T-cell (primary cell): ENCODE measurements at regions not wholly inside any gene's neighbourhood (a gene's known extent, or its start where the extent isn't known, plus 50 kb on each side); places are given as distances from the start of the nearest gene placed in this dataset.
"Not testable (repeated sequence)": the region's sequence is repeated elsewhere in the genome, so short reads cannot be mapped to it uniquely, and the experiment has no call there.

ENCODE experiments used
- ATAC-seq, 4 experiments: fragments of 200-7000 bp in 3 of 4; fragments of 150-1000 bp in 1 of 4; cut with Tn5 transposase; replicated peaks in 1 of 4; 1 replicate in 3 of 4; 2 replicates in 1 of 4; pipeline ENCODE4 v1.10.0; 2021; ENCODE audit warnings: moderate library complexity in 3 of 4, mild to moderate bottlenecking in 2 of 4, moderate number of reproducible peaks in 1 of 4
- CTCF ChIA-PET, 2 donors: fragments of 300-600 bp; sonication (Branson Sonifier 250); formaldehyde crosslinking; loops; one replicate each; lab custom pipeline; 2022; ENCODE audit warnings: antibody characterized with exemption in 2 of 2; lab: Charles Lee
- POLR2A ChIA-PET, 2 donors: fragments of 300-600 bp; sonication (Branson Sonifier 250); formaldehyde crosslinking; loops; one replicate each; lab custom pipeline; 2022; ENCODE audit warnings: antibody characterized with exemption in 2 of 2; lab: Charles Lee
- DNase-seq, 35 experiments: peaks; one replicate each; pipeline versions ENCODE4 v3.0.0 to v3.0.0-alpha.2; 2013 to 2023
- H3K27ac ChIP-seq: one replicate; pipeline ENCODE4 v1.5.1; 2013; ENCODE audit warnings: low read length
- H3K27me3 ChIP-seq, 2 experiments: replicated peaks in 1 of 2; 1 replicate in 1 of 2; 2 replicates in 1 of 2; pipeline versions ENCODE4 v1.6.1 to v1.7.0; 2013; ENCODE audit warnings: low read length in 1 of 2, mixed read lengths in 1 of 2; ENCODE audit not compliant: control insufficient read depth in 2 of 2, insufficient read depth in 2 of 2; ENCODE audit errors: extremely low read depth in 1 of 2
- H3K36me3 ChIP-seq, 2 donors: 1 replicate in 1 of 2; 2 replicates in 1 of 2; pipeline versions ENCODE4 v1.6.1 to v1.7.0; 2013; ENCODE audit warnings: low read length in 1 of 2; ENCODE audit not compliant: control insufficient read depth in 2 of 2, insufficient read depth in 1 of 2; ENCODE audit errors: extremely low read depth in 1 of 2
- H3K4me1 ChIP-seq, 2 experiments: 1 replicate in 1 of 2; 2 replicates in 1 of 2; pipeline versions ENCODE4 v1.6.1 to v1.7.0; 2013; ENCODE audit warnings: low read length in 2 of 2, mixed read lengths in 1 of 2; ENCODE audit not compliant: insufficient read depth in 2 of 2, control insufficient read depth in 1 of 2; ENCODE audit errors: extremely low read depth in 1 of 2
- H3K4me3 ChIP-seq, 2 donors: 1 replicate in 1 of 2; 2 replicates in 1 of 2; pipeline versions ENCODE4 v1.5.1 to v1.7.0; 2013; ENCODE audit warnings: mild to moderate bottlenecking in 2 of 2, low read length in 1 of 2, moderate library complexity in 1 of 2; ENCODE audit not compliant: control insufficient read depth in 1 of 2; ENCODE audit errors: extremely low read depth in 1 of 2
- H3K9me3 ChIP-seq: 2 replicates; pipeline ENCODE4 v1.7.0; 2013
- H3K27ac Mint-ChIP-seq, 2 donors: one replicate each; pipeline ENCODE4 v1.8.0; 2020 to 2021; ENCODE audit warnings: mild to moderate bottlenecking in 2 of 2, mixed read lengths in 2 of 2
- H3K27me3 Mint-ChIP-seq, 2 donors: one replicate each; pipeline ENCODE4 v1.8.0; 2021 to 2022; ENCODE audit warnings: mixed read lengths in 2 of 2
- H3K36me3 Mint-ChIP-seq: one replicate; pipeline ENCODE4 v1.8.0; 2021; ENCODE audit warnings: mixed read lengths
- H3K4me1 Mint-ChIP-seq, 3 donors: one replicate each; pipeline ENCODE4 v1.8.0; 2020 to 2022; ENCODE audit warnings: mixed read lengths in 3 of 3, mild to moderate bottlenecking in 1 of 3
- H3K4me3 Mint-ChIP-seq, 3 donors: one replicate each; pipeline ENCODE4 v1.8.0; 2020 to 2022; ENCODE audit warnings: mild to moderate bottlenecking in 3 of 3, mixed read lengths in 3 of 3, moderate library complexity in 3 of 3
- H3K9me3 Mint-ChIP-seq, 3 donors: one replicate each; pipeline ENCODE4 v1.8.0; 2020 to 2022; ENCODE audit warnings: mixed read lengths in 3 of 3
- WGBS: methylation state at CpG from one replicate; pipeline ENCODE4 v1.1.5; 2013; ENCODE audit warnings: missing lambda C conversion rate; ENCODE audit not compliant: insufficient coverage; 5-methylcytosine and 5-hydroxymethylcytosine counted together

DNA sequence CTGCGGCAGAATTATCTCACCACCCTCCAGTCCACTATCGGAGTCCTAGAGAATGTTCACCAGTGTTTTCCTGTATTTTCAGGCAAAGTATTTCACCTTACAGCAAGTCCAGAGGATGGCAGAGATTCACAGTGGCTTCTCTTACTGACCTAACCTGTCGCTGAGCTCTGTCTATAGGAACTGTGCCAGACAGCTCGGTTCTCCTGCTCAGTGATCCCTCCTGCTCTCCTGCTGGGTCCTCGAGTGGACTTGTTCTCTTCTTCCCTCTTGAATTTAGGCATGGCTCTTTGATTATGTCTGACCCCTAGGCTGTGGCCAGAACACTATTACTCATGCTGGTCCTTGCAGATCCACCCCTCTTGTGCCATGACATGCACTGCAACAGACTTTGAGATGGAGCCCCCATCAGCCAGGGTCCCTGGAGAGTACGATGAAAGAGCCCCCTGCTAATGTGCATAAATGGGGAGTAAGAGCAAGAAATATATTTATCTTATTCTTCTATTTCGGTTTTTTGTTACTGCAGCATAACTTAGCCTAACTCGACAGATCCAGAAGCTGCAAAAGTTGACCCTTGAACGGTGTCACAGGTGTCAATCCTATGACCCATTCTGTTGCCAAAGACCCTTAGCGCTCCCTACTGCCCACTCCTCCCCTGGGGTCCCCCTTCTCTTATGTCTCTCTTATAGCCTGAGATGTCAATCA, 439.4 kb downstream of the ZNF536 start:
- WGBS, result 79% methylated on average over 7 of the region's 10 CpGs
- H3K4me3 ChIP-seq, result no peak overlapping the region
- no peak overlapping the region for H3K27ac ChIP-seq
- no peak overlapping the region for H3K27ac Mint-ChIP-seq
- ChIA-PET CTCF (no interaction called here), POLR2A (no interaction called here)
- ATAC-seq (no peak), DNase-seq (no peak)
- H3K4me3 Mint-ChIP-seq, result no peak overlapping the region
- no peaks in the 10 kb centered on the region for H3K4me1 Mint-ChIP-seq
- H3K36me3 Mint-ChIP-seq, result no peaks in the 10 kb centered on the region
- H3K36me3 ChIP-seq, result no peaks in the 10 kb centered on the region
- H3K9me3 ChIP-seq, result no peaks in the 10 kb centered on the region
- peaks cover 0 to 5% of the 10 kb centered on the region in 2 experiments for H3K27me3 ChIP-seq
- no peaks in the 10 kb centered on the region for H3K4me1 ChIP-seq
- H3K27me3 Mint-ChIP-seq, result peaks cover 12 to 28% of the 10 kb centered on the region in 2 donors
- H3K9me3 Mint-ChIP-seq, result peaks cover 3 to 11% (median 7%) of the 10 kb centered on the region in 3 donors

- Mint-ChIP-seq H3K36me3 (no peaks in the 10 kb centered on the region), H3K4me1 (no peaks in the 10 kb centered on the region), H3K27ac (no peak overlapping the region), H3K4me3 (no peak overlapping the region), H3K27me3 (peaks cover 12 to 21% of the 10 kb centered on the region in 2 donors), H3K9me3 (peaks cover 3 to 11% (median 4%) of the 10 kb centered on the region in 3 donors)
- ChIA-PET CTCF (interaction anchor here in 1 of 2 donors (0.6 kb wide), 1 partner anchor 244 kb away, joined by 5 read pairs; no protein-coding TSS in a partner anchor), POLR2A (no interaction called here)
- Histone ChIP-seq H3K27ac (no peak overlapping the region), H3K36me3 (no peaks in the 10 kb centered on the region), H3K9me3 (no peaks in the 10 kb centered on the region), H3K4me1 (no peaks in the 10 kb centered on the region), H3K27me3 (peaks cover 0 to 7% of the 10 kb centered on the region in 2 experiments), H3K4me3 (no peak overlapping the region)
- 100% methylated on average over 1 of the region's 4 CpGs for WGBS
- DNase-seq (no peak), ATAC-seq (no peak)
Observed at GRCh38 chr19:30810726-30811125, 438.5 kb downstream of the ZNF536 start.

- CTCF ChIA-PET, result no interaction called here
Observed at GRCh38 chr19:30807278-30807677, 435.1 kb downstream of the ZNF536 start.

DNA sequence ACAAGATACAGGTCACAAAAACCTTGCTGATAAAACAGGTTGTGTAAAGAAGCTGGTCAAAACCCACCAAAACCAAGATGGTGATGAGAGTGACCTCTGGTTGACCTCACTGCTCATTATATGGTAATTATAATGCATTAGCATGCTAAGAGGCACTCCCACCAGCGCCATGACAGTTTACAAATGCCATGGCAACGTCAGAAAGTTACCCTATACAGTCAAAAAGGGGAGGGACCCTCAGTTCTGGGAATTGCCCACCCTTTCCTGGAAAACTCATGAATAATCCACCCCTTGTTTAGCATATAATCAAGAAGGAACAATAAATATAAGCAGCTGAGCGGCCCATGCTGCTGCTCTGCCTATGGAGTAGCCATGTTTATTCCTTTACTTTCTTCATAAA, 434.1 kb downstream of the ZNF536 start:
- POLR2A ChIA-PET, result no interaction called here
- H3K9me3 Mint-ChIP-seq, result no peaks in the 10 kb centered on the region
- H3K36me3 Mint-ChIP-seq, result no peaks in the 10 kb centered on the region
- no peak overlapping the region for H3K27ac Mint-ChIP-seq
- 80% methylated on average over 1 of the region's 3 CpGs for WGBS
- no peaks in the 10 kb centered on the region for H3K36me3 ChIP-seq
- H3K27me3 Mint-ChIP-seq, result peaks cover 10 to 22% of the 10 kb centered on the region in 2 donors
- H3K4me1 ChIP-seq, result no peaks in the 10 kb centered on the region
- H3K4me3 ChIP-seq, result no peak overlapping the region
- ATAC-seq (no peak), DNase-seq (no peak)
- H3K27me3 ChIP-seq, result peaks cover 0 to 13% of the 10 kb centered on the region in 2 experiments
- H3K4me3 Mint-ChIP-seq, result no peak overlapping the region
- H3K4me1 Mint-ChIP-seq, result no peaks in the 10 kb centered on the region
- CTCF ChIA-PET, result no interaction called here
- H3K9me3 ChIP-seq, result no peaks in the 10 kb centered on the region
- H3K27ac ChIP-seq, result no peak overlapping the region

More at GRCh38 chr19:30807278-30807677, 435.1 kb downstream of the ZNF536 start:
- H3K4me1 ChIP-seq, result no peaks in the 10 kb centered on the region
- H3K27ac Mint-ChIP-seq, result no peak overlapping the region
- H3K27me3 Mint-ChIP-seq, result peaks cover 14 to 27% of the 10 kb centered on the region in 2 donors
- H3K27ac ChIP-seq, result no peak overlapping the region
- no peak overlapping the region for H3K4me3 Mint-ChIP-seq
- no peaks in the 10 kb centered on the region for H3K4me1 Mint-ChIP-seq
- DNase-seq, result no peak
- H3K9me3 ChIP-seq, result no peaks in the 10 kb centered on the region
- H3K4me3 ChIP-seq, result no peak overlapping the region
- peaks cover 0 to 13% of the 10 kb centered on the region in 2 experiments for H3K27me3 ChIP-seq
- POLR2A ChIA-PET, result no interaction called here
- no peaks in the 10 kb centered on the region for H3K9me3 Mint-ChIP-seq
- no peak for ATAC-seq
- H3K36me3 ChIP-seq, result no peaks in the 10 kb centered on the region
- WGBS, result 100% methylated on average over 1 of the region's 3 CpGs
- H3K36me3 Mint-ChIP-seq, result no peaks in the 10 kb centered on the region

GRCh38 chr19:30804751-30805150, 432.6 kb downstream of the ZNF536 start:
- H3K9me3 ChIP-seq, result no peaks in the 10 kb centered on the region
- Mint-ChIP-seq H3K36me3 (no peaks in the 10 kb centered on the region), H3K9me3 (no peaks in the 10 kb centered on the region), H3K27me3 (peaks cover 12 to 24% of the 10 kb centered on the region in 2 donors), H3K4me3 (no peak overlapping the region), H3K4me1 (peaks cover 0 to 2% (median 0%) of the 10 kb centered on the region in 3 donors), H3K27ac (no peak overlapping the region)
- no peak overlapping the region for H3K4me3 ChIP-seq
- no peak overlapping the region for H3K27ac ChIP-seq
- CTCF ChIA-PET, result interaction anchor here in 1 of 2 donors (0.6 kb wide), 1 partner anchor 111 kb away, joined by 8 read pairs; no protein-coding TSS in a partner anchor
- 33% methylated on average over 4 of the region's 5 CpGs for WGBS
- H3K36me3 ChIP-seq, result no peaks in the 10 kb centered on the region
- H3K27me3 ChIP-seq, result peaks cover 0 to 15% of the 10 kb centered on the region in 2 experiments
- no peak for DNase-seq
- no peak for ATAC-seq
- no peaks in the 10 kb centered on the region for H3K4me1 ChIP-seq
- POLR2A ChIA-PET, result no interaction called here

DNA sequence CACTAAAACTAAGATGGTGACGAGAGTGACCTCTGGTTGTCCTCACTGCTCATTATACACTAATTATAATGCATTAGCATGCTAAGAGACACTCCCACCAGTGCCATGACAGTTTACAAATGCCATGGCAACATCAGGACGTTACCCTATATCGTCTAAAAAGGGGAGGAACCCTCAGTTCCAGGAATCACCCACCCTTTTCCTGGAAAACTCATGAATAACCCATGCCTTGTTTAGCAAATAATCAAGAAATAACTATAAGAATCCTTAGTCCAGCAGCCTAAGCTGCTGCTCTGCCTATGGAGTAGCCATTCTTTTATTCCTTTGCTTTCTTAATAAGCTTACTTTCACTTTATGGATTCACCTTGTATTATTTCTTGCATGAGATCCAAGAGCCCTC, 432.1 kb downstream of the ZNF536 start:
- H3K27me3 Mint-ChIP-seq, result peaks cover 16 to 27% of the 10 kb centered on the region in 2 donors
- H3K27ac Mint-ChIP-seq, H3K36me3 Mint-ChIP-seq, H3K4me1 Mint-ChIP-seq, H3K4me1 ChIP-seq, H3K9me3 Mint-ChIP-seq, H3K4me3 ChIP-seq, ATAC-seq, H3K27ac ChIP-seq, H3K36me3 ChIP-seq, H3K4me3 Mint-ChIP-seq, POLR2A ChIA-PET, H3K9me3 ChIP-seq, DNase-seq: not testable (repeated sequence)
- peaks cover 0 to 16% of the 10 kb centered on the region in 2 experiments for H3K27me3 ChIP-seq
- CTCF ChIA-PET, result interaction anchor here in 1 of 2 donors (0.6 kb wide), 1 partner anchor 112 kb away, joined by 8 read pairs; no protein-coding TSS in a partner anchor
- WGBS, result 30% methylated on average over 3 of the region's 3 CpGs
